GM18505 (cell line): ENCODE measurements at regions not wholly inside any gene's neighbourhood (a gene's known extent, or its start where the extent isn't known, plus 50 kb on each side); places are given as distances from the start of the nearest gene placed in this dataset.

ENCODE experiments used
- ATAC-seq: cut with Tn5 transposase; IDR thresholded peaks from one replicate; pipeline ENCODE4 v1.9.1; 2021; ENCODE audit not compliant: unreplicated experiment
- POLR2A ChIP-seq: IDR thresholded peaks from 4 replicates; pipeline ENCODE4 v1.6.1; 2011; ENCODE audit warnings: borderline replicate concordance; ENCODE audit not compliant: insufficient read depth, insufficient read length; ENCODE audit errors: extremely low read depth

- no peak for ATAC-seq
- no peak for TF ChIP-seq POLR2A
These were observed 1602.4 kb upstream of the ADGRL3 start for GRCh38 chr4:59597536-59598329.

GRCh38 chr4:59598330-59598618 is 1601.9 kb upstream of the ADGRL3 start:
- no peak for TF ChIP-seq POLR2A

GRCh38 chr4:59608466-59608865 is 1591.7 kb upstream of the ADGRL3 start:
- no peak for TF ChIP-seq POLR2A
- no peak for ATAC-seq

More at GRCh38 chr4:59598330-59598618, 1601.9 kb upstream of the ADGRL3 start:
- ATAC-seq = no peak

GRCh38 chr4:59612235-59612634 is 1587.9 kb upstream of the ADGRL3 start:
- TF ChIP-seq POLR2A = no peak
- no peak for ATAC-seq

- ATAC-seq = no peak
These were observed 1584.8 kb upstream of the ADGRL3 start for GRCh38 chr4:59615316-59615715.

GRCh38 chr4:59629348-59629747 is 1570.8 kb upstream of the ADGRL3 start:
- no peak for TF ChIP-seq POLR2A
- no peak for ATAC-seq

More at GRCh38 chr4:59615316-59615715, 1584.8 kb upstream of the ADGRL3 start:
- TF ChIP-seq POLR2A = no peak

- ATAC-seq = no peak
- TF ChIP-seq POLR2A = no peak
These were observed 1569.9 kb upstream of the ADGRL3 start for GRCh38 chr4:59630235-59630634.

- no peak for TF ChIP-seq POLR2A
- no peak for ATAC-seq
These were observed 1569.2 kb upstream of the ADGRL3 start for GRCh38 chr4:59630922-59631321.

GRCh38 chr4:59637596-59637995 is 1562.5 kb upstream of the ADGRL3 start:
- no peak for TF ChIP-seq POLR2A
- no peak for ATAC-seq

GRCh38 chr4:59643682-59644081 is 1556.4 kb upstream of the ADGRL3 start:
- ATAC-seq = no peak
- no peak for TF ChIP-seq POLR2A

- ATAC-seq = no peak
- no peak for TF ChIP-seq POLR2A
These were observed 1555.4 kb upstream of the ADGRL3 start for GRCh38 chr4:59644765-59645164.

- ATAC-seq = no peak
These were observed 1554.0 kb upstream of the ADGRL3 start for GRCh38 chr4:59646082-59646481.

GRCh38 chr4:59647011-59647410 is 1553.1 kb upstream of the ADGRL3 start:
- no peak for TF ChIP-seq POLR2A

More at GRCh38 chr4:59646082-59646481, 1554.0 kb upstream of the ADGRL3 start:
- TF ChIP-seq POLR2A = no peak

GRCh38 chr4:59647500-59647899 is 1552.6 kb upstream of the ADGRL3 start:
- no peak for TF ChIP-seq POLR2A
- ATAC-seq = no peak

More at GRCh38 chr4:59647011-59647410, 1553.1 kb upstream of the ADGRL3 start:
- no peak for ATAC-seq

GRCh38 chr4:59650861-59651260 is 1549.3 kb upstream of the ADGRL3 start:
- TF ChIP-seq POLR2A = no peak
- no peak for ATAC-seq

- no peak for TF ChIP-seq POLR2A
These were observed 1544.1 kb upstream of the ADGRL3 start for GRCh38 chr4:59655996-59656395.

GRCh38 chr4:59664771-59665170 is 1535.4 kb upstream of the ADGRL3 start:
- TF ChIP-seq POLR2A = no peak
- ATAC-seq = no peak

More at GRCh38 chr4:59655996-59656395, 1544.1 kb upstream of the ADGRL3 start:
- no peak for ATAC-seq
